ENCODE measurements at regions not wholly inside any gene's neighbourhood (a gene's known extent, or its start where the extent isn't known, plus 50 kb on each side); places are given as distances from the start of the nearest gene placed in this dataset.
"Not testable (repeated sequence)": the region's sequence is repeated elsewhere in the genome, so short reads cannot be mapped to it uniquely, and the experiment has no call there.

GRCh38 chr6:91886183-91886795 is 1299.4 kb upstream of the MAP3K7 start:
- H3K9me3 Mint-ChIP-seq: peaks cover 21% of the 10 kb centered on the region
- H3K36me3 Mint-ChIP-seq: no peaks in the 10 kb centered on the region
- H3K4me3 Mint-ChIP-seq: no peak overlapping the region
- ATAC-seq: no peak
- no peak overlapping the region for H3K27ac Mint-ChIP-seq
- H3K27me3 Mint-ChIP-seq: no peaks in the 10 kb centered on the region
- H3K4me1 Mint-ChIP-seq: no peaks in the 10 kb centered on the region

- ATAC-seq, H3K4me1 Mint-ChIP-seq, H3K4me3 Mint-ChIP-seq, H3K27me3 Mint-ChIP-seq, H3K27ac Mint-ChIP-seq, H3K36me3 Mint-ChIP-seq: not testable (repeated sequence)
- H3K9me3 Mint-ChIP-seq: peaks cover 13% of the 10 kb centered on the region
These were observed 1294.9 kb upstream of the MAP3K7 start for GRCh38 chr6:91881791-91882190.

GRCh38 chr6:91879386-91879995 is 1292.6 kb upstream of the MAP3K7 start:
- no peak overlapping the region for H3K27ac Mint-ChIP-seq
- no peaks in the 10 kb centered on the region for H3K36me3 Mint-ChIP-seq
- ATAC-seq: no peak
- H3K4me3 Mint-ChIP-seq: no peak overlapping the region
- peaks cover 8% of the 10 kb centered on the region for H3K9me3 Mint-ChIP-seq
- no peaks in the 10 kb centered on the region for H3K4me1 Mint-ChIP-seq
- no peaks in the 10 kb centered on the region for H3K27me3 Mint-ChIP-seq

GRCh38 chr6:91877994-91878393 is 1291.1 kb upstream of the MAP3K7 start:
- H3K9me3 Mint-ChIP-seq: peaks cover 3% of the 10 kb centered on the region
- H3K4me3 Mint-ChIP-seq: no peak overlapping the region
- ATAC-seq: no peak
- no peaks in the 10 kb centered on the region for H3K36me3 Mint-ChIP-seq
- H3K27ac Mint-ChIP-seq: no peak overlapping the region
- no peaks in the 10 kb centered on the region for H3K4me1 Mint-ChIP-seq
- H3K27me3 Mint-ChIP-seq: no peaks in the 10 kb centered on the region

GRCh38 chr6:91874971-91875370 is 1288.1 kb upstream of the MAP3K7 start:
- Mint-ChIP-seq H3K27ac (no peak overlapping the region), H3K9me3 (peaks cover 3% of the 10 kb centered on the region), H3K27me3 (no peaks in the 10 kb centered on the region), H3K4me3 (no peak overlapping the region), H3K36me3 (no peaks in the 10 kb centered on the region), H3K4me1 (no peaks in the 10 kb centered on the region)
- no peak for ATAC-seq

- Mint-ChIP-seq H3K36me3 (no peaks in the 10 kb centered on the region), H3K4me3 (no peak overlapping the region), H3K9me3 (no peaks in the 10 kb centered on the region), H3K4me1 (no peaks in the 10 kb centered on the region), H3K27ac (no peak overlapping the region), H3K27me3 (no peaks in the 10 kb centered on the region)
- ATAC-seq: no peak
These were observed 1281.8 kb upstream of the MAP3K7 start for GRCh38 chr6:91868539-91869202.

- no peak overlapping the region for H3K27ac Mint-ChIP-seq
- H3K9me3 Mint-ChIP-seq: no peaks in the 10 kb centered on the region
- no peak overlapping the region for H3K4me3 Mint-ChIP-seq
- ATAC-seq: no peak
- no peaks in the 10 kb centered on the region for H3K36me3 Mint-ChIP-seq
- H3K4me1 Mint-ChIP-seq: no peaks in the 10 kb centered on the region
- H3K27me3 Mint-ChIP-seq: no peaks in the 10 kb centered on the region
These were observed 1279.0 kb upstream of the MAP3K7 start for GRCh38 chr6:91865889-91866288.

GRCh38 chr6:91864911-91865310 is 1278.0 kb upstream of the MAP3K7 start:
- H3K4me3 Mint-ChIP-seq: no peak overlapping the region
- no peaks in the 10 kb centered on the region for H3K36me3 Mint-ChIP-seq
- no peak for ATAC-seq
- no peaks in the 10 kb centered on the region for H3K9me3 Mint-ChIP-seq
- no peaks in the 10 kb centered on the region for H3K27me3 Mint-ChIP-seq
- no peaks in the 10 kb centered on the region for H3K4me1 Mint-ChIP-seq
- no peak overlapping the region for H3K27ac Mint-ChIP-seq

- ATAC-seq: no peak
- H3K4me3 Mint-ChIP-seq: no peak overlapping the region
- no peaks in the 10 kb centered on the region for H3K36me3 Mint-ChIP-seq
- no peaks in the 10 kb centered on the region for H3K9me3 Mint-ChIP-seq
- no peaks in the 10 kb centered on the region for H3K27me3 Mint-ChIP-seq
- no peaks in the 10 kb centered on the region for H3K4me1 Mint-ChIP-seq
- no peak overlapping the region for H3K27ac Mint-ChIP-seq
These were observed 1273.9 kb upstream of the MAP3K7 start for GRCh38 chr6:91860541-91861335.

GRCh38 chr6:91852252-91852651 is 1265.4 kb upstream of the MAP3K7 start:
- Mint-ChIP-seq H3K4me1 (no peaks in the 10 kb centered on the region), H3K4me3 (no peak overlapping the region), H3K9me3 (peaks cover 4% of the 10 kb centered on the region), H3K27me3 (no peaks in the 10 kb centered on the region), H3K27ac (no peak overlapping the region), H3K36me3 (no peaks in the 10 kb centered on the region)
- ATAC-seq: no peak

- H3K4me1 Mint-ChIP-seq: no peaks in the 10 kb centered on the region
- no peak overlapping the region for H3K27ac Mint-ChIP-seq
- ATAC-seq: no peak
- no peaks in the 10 kb centered on the region for H3K9me3 Mint-ChIP-seq
- H3K4me3 Mint-ChIP-seq: no peak overlapping the region
- H3K36me3 Mint-ChIP-seq: no peaks in the 10 kb centered on the region
- no peaks in the 10 kb centered on the region for H3K27me3 Mint-ChIP-seq
These were observed 1247.9 kb upstream of the MAP3K7 start for GRCh38 chr6:91834813-91835212.

GRCh38 chr6:91827151-91827550 is 1240.3 kb upstream of the MAP3K7 start:
- no peak overlapping the region for H3K4me3 Mint-ChIP-seq
- H3K36me3 Mint-ChIP-seq: no peaks in the 10 kb centered on the region
- H3K27me3 Mint-ChIP-seq: no peaks in the 10 kb centered on the region
- ATAC-seq: no peak
- no peaks in the 10 kb centered on the region for H3K4me1 Mint-ChIP-seq
- no peak overlapping the region for H3K27ac Mint-ChIP-seq
- peaks cover 3% of the 10 kb centered on the region for H3K9me3 Mint-ChIP-seq

GRCh38 chr6:91826128-91826527 is 1239.3 kb upstream of the MAP3K7 start:
- Mint-ChIP-seq H3K27ac (no peak overlapping the region), H3K4me3 (no peak overlapping the region), H3K4me1 (no peaks in the 10 kb centered on the region), H3K27me3 (no peaks in the 10 kb centered on the region), H3K9me3 (peaks cover 3% of the 10 kb centered on the region), H3K36me3 (no peaks in the 10 kb centered on the region)
- no peak for ATAC-seq

GRCh38 chr6:91824331-91824730 is 1237.5 kb upstream of the MAP3K7 start:
- Mint-ChIP-seq H3K27me3 (no peaks in the 10 kb centered on the region), H3K4me3 (no peak overlapping the region), H3K27ac (no peak overlapping the region), H3K9me3 (peaks cover 3% of the 10 kb centered on the region), H3K4me1 (no peaks in the 10 kb centered on the region), H3K36me3 (no peaks in the 10 kb centered on the region)
- ATAC-seq: no peak

GRCh38 chr6:91822581-91822980 is 1235.7 kb upstream of the MAP3K7 start:
- H3K4me1 Mint-ChIP-seq: no peaks in the 10 kb centered on the region
- ATAC-seq: no peak
- H3K27me3 Mint-ChIP-seq: no peaks in the 10 kb centered on the region
- no peak overlapping the region for H3K4me3 Mint-ChIP-seq
- peaks cover 3% of the 10 kb centered on the region for H3K9me3 Mint-ChIP-seq
- H3K36me3 Mint-ChIP-seq: no peaks in the 10 kb centered on the region
- no peak overlapping the region for H3K27ac Mint-ChIP-seq
